Stomach (tissue), 8 donors: ENCODE measurements at regions not wholly inside any gene's neighbourhood (a gene's known extent, or its start where the extent isn't known, plus 50 kb on each side); places are given as distances from the start of the nearest gene placed in this dataset.

Source experiments
- DNase-seq, 2 donors: peaks; one replicate each; pipeline versions ENCODE4 v3.0.0 to v3.0.0-alpha.2; 2013 to 2019
- H3K27ac ChIP-seq, 5 donors: fragments of 200-600 bp in 4 of 5; sonication (generic) in 4 of 5; one replicate each; pipeline ENCODE4 v1.5.1; 2013 to 2019; ENCODE audit warnings: mild to moderate bottlenecking in 1 of 5, moderate library complexity in 1 of 5
- H3K27me3 ChIP-seq, 3 donors: fragments of 200-600 bp; sonication (generic); one replicate each; pipeline ENCODE4 v1.5.1; 2017 to 2019; ENCODE audit warnings: mixed run types in 1 of 3
- H3K36me3 ChIP-seq, 4 donors: fragments of 200-600 bp; sonication (generic); 1 replicate in 3 of 4; 2 replicates in 1 of 4; pipeline ENCODE4 v1.5.1; 2016 to 2019
- H3K4me1 ChIP-seq, 4 donors: fragments of 200-600 bp; sonication (generic); one replicate each; pipeline ENCODE4 v1.5.1; 2016 to 2019
- H3K4me3 ChIP-seq, 4 donors: fragments of 200-600 bp; sonication (generic) in 3 of 4; one replicate each; pipeline ENCODE4 v1.5.1; 2016 to 2019; ENCODE audit warnings: mild to moderate bottlenecking in 1 of 4
- H3K9me3 ChIP-seq, 4 donors: fragments of 200-600 bp; sonication (generic); one replicate each; pipeline ENCODE4 v1.5.1; 2016 to 2019
- EP300 ChIP-seq: sonication (generic); formaldehyde crosslinking; IDR thresholded peaks from one replicate; pipeline ENCODE4 v1.6.1; 2017; ENCODE audit warnings: antibody characterized with exemption
- POLR2A ChIP-seq, 4 donors: fragments of 450-650 bp; IDR thresholded peaks; one replicate each; pipeline ENCODE4 v1.6.1; 2016; ENCODE audit warnings: antibody characterized with exemption in 4 of 4, control low read depth in 2 of 4, mild to moderate bottlenecking in 1 of 4, moderate library complexity in 1 of 4
- POLR2AphosphoS5 ChIP-seq, 3 donors: sonication (generic); formaldehyde crosslinking; IDR thresholded peaks; one replicate each; pipeline ENCODE4 v1.6.1; 2016; ENCODE audit warnings: antibody characterized with exemption in 3 of 3
- WGBS, 5 donors: extraction: QIAGEN DNeasy Blood & Tissue Kit in 3 of 5; methylation state at CpG; one replicate each; pipeline versions ENCODE4 v1.1.5 to v1.1.7; 2013 to 2018; 5-methylcytosine and 5-hydroxymethylcytosine counted together
- intact Hi-C: fragments of 100-400 bp; cut with DNase I; formaldehyde crosslinking; loops from one replicate; pipeline ENCODE4 v1.15.1; 2023; ENCODE audit warnings: low total_unique reads
- TF ChIP-seq, protein P1 (sequence below), 7 experiments: fragments of 450-650 bp in 4 of 7; fragments of 200-600 bp in 3 of 7; sonication (generic) in 3 of 7; IDR thresholded peaks; one replicate each; pipeline ENCODE4 v1.5.1; 2016 to 2019; ENCODE audit warnings: antibody characterized with exemption in 7 of 7, control low read depth in 2 of 7, mild to moderate bottlenecking in 1 of 7
- donor health status: healthy with polysubstance abuse.
- donor health status: Bipolar disorder and iron deficiency.
- donor health status: healthy.

DNA sequence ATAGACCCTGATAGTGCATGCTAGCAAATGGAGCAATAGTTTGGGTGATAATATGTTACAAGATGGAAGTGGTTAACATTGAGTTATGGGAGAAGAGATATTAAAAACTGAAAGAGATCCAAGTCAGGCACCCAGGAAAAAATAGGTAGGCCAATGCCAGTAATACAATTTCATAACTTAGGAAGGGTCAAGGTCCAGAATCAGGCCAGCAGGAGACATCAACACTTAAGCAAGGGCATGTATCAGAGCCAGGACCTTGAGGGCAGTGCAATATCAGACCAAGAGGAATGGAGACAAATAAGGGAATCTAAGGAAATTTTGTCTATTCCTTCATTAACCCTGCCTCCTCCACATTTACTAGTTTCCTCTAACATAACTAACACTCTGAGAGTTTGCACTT is 124.1 kb upstream of the NYAP2 start:
- H3K27me3 ChIP-seq, result no peaks in the 10 kb centered on the region
- DNase-seq, result no peak
- no peaks in the 10 kb centered on the region for H3K36me3 ChIP-seq
- intact Hi-C loops, result no loop called here
- H3K27ac ChIP-seq, result no peak overlapping the region
- TF ChIP-seq EP300 (no peak), POLR2AphosphoS5 (IDR thresholded peaks at IDR 0.05) (no peak), POLR2A (IDR thresholded peaks at IDR 0.05) (no peak)
- TF ChIP-seq, protein P1, sequence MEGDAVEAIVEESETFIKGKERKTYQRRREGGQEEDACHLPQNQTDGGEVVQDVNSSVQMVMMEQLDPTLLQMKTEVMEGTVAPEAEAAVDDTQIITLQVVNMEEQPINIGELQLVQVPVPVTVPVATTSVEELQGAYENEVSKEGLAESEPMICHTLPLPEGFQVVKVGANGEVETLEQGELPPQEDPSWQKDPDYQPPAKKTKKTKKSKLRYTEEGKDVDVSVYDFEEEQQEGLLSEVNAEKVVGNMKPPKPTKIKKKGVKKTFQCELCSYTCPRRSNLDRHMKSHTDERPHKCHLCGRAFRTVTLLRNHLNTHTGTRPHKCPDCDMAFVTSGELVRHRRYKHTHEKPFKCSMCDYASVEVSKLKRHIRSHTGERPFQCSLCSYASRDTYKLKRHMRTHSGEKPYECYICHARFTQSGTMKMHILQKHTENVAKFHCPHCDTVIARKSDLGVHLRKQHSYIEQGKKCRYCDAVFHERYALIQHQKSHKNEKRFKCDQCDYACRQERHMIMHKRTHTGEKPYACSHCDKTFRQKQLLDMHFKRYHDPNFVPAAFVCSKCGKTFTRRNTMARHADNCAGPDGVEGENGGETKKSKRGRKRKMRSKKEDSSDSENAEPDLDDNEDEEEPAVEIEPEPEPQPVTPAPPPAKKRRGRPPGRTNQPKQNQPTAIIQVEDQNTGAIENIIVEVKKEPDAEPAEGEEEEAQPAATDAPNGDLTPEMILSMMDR (IDR thresholded peaks at IDR 0.05), result no peak
- H3K4me1 ChIP-seq, result no peaks in the 10 kb centered on the region
- H3K4me3 ChIP-seq, result no peak overlapping the region
- peaks cover 0 to 22% (median 10%) of the 10 kb centered on the region in 4 donors for H3K9me3 ChIP-seq

DNA sequence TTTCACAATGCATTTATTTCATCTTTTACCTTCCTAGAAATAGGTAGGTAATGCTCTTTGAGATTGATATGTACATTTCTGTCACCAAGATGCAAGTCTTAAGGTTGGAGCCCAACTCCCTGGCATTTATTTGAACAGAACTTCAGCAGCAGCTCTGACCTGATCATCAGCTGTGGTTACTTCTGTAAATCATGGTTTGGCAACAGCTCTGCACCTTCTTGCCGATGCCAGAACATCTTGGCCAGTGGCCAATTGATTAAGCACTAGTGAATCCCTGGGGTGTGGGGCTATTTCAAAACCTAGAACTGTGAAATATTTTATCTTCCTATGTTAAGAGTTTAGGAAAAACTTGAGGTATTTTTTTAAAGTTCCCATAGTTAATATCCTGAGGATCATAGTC is 124.8 kb upstream of the NYAP2 start:
- no peaks in the 10 kb centered on the region for H3K4me1 ChIP-seq
- intact Hi-C loops, result no loop called here
- no peaks in the 10 kb centered on the region for H3K27me3 ChIP-seq
- TF ChIP-seq, protein P1 (IDR thresholded peaks at IDR 0.05), result no peak
- TF ChIP-seq EP300 (no peak), POLR2A (IDR thresholded peaks at IDR 0.05) (no peak), POLR2AphosphoS5 (IDR thresholded peaks at IDR 0.05) (no peak)
- H3K27ac ChIP-seq, result no peak overlapping the region
- WGBS, 5 donors, result 0 to 29% (median 11%) methylated on average over 1 of the region's 1 CpG
- H3K4me3 ChIP-seq, result no peak overlapping the region
- no peaks in the 10 kb centered on the region for H3K36me3 ChIP-seq
- H3K9me3 ChIP-seq, result peaks cover 0 to 22% (median 10%) of the 10 kb centered on the region in 4 donors
- peak in 1 of 2 donors; percentile 24 for DNase-seq

DNA sequence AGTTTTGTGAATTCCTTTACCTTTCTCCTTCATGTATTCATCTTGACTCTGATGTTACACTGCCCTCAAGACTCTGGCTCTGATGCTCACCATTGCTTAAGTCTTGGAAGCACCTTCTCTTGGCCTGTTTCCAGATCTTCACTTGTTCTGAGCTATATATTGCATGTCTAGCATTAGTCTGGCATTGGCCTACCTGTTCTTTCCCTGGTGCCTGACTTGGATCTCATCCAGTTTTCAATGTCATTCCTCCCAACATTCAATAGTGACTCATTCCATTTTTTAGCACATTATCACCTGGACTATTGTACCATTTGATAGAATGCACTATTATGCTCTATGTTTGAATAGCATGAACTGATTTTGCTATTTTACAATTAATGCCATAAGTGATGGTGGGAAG is 127.3 kb upstream of the NYAP2 start:
- Histone ChIP-seq H3K36me3 (no peaks in the 10 kb centered on the region), H3K4me3 (no peak overlapping the region), H3K9me3 (peaks cover 0 to 15% (median 6%) of the 10 kb centered on the region in 4 donors), H3K27ac (no peak overlapping the region), H3K4me1 (no peaks in the 10 kb centered on the region), H3K27me3 (no peaks in the 10 kb centered on the region)
- TF ChIP-seq POLR2A (IDR thresholded peaks at IDR 0.05) (no peak), EP300 (no peak), POLR2AphosphoS5 (IDR thresholded peaks at IDR 0.05) (no peak)
- TF ChIP-seq, protein P1 (IDR thresholded peaks at IDR 0.05), result no peak
- intact Hi-C loops, result no loop called here
- peak in 1 of 2 donors; percentile 70 for DNase-seq

DNA sequence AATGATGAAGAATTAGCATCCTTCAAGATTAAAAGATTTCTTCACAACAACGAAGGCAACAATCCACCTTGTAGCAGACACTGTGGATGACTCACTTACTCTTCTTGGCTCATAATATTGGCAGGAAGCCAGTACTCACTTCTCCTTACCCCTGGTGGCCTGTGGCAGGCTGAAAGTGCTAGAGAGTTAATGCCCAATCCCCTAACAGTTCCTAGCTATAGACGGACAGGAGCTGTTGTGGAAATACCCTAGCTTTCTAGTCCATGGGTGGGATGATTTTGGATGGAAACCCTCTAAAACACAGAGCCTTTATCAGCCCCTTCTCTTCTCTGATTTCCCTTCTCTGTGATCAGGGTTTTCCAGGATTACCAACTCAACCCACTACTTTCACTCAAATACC is 128.6 kb upstream of the NYAP2 start:
- Histone ChIP-seq H3K4me3 (no peak overlapping the region), H3K9me3 (peaks cover 0 to 5% (median 2%) of the 10 kb centered on the region in 4 donors), H3K4me1 (no peaks in the 10 kb centered on the region), H3K27ac (no peak overlapping the region), H3K27me3 (no peaks in the 10 kb centered on the region), H3K36me3 (no peaks in the 10 kb centered on the region)
- 10 to 26% (median 18%) methylated on average over 2 of the region's 2 CpGs for WGBS, 5 donors
- intact Hi-C loops, result no loop called here
- DNase-seq, result peak in 1 of 2 donors; percentile 53
- TF ChIP-seq, protein P1 (IDR thresholded peaks at IDR 0.05), result no peak
- TF ChIP-seq POLR2A (IDR thresholded peaks at IDR 0.05), result no peak
- no peak for TF ChIP-seq EP300
- TF ChIP-seq POLR2AphosphoS5 (IDR thresholded peaks at IDR 0.05), result no peak
